ENCODE measurements at regions not wholly inside any gene's neighbourhood (a gene's known extent, or its start where the extent isn't known, plus 50 kb on each side); places are given as distances from the start of the nearest gene placed in this dataset.

GRCh38 chr2:181250691-181251090 lies 206.5 kb upstream of the ITGA4 start:
- TF ChIP-seq POLR2A (IDR thresholded peaks at IDR 0.05) (no peak), CTCF (IDR thresholded peaks at IDR 0.05) (no peak), POLR2AphosphoS5 (IDR thresholded peaks at IDR 0.05) (no peak)
